GM18508 (cell line): ENCODE measurements at regions not wholly inside any gene's neighbourhood (a gene's known extent, or its start where the extent isn't known, plus 50 kb on each side); places are given as distances from the start of the nearest gene placed in this dataset.

Experiments
- ATAC-seq: cut with Tn5 transposase; IDR thresholded peaks from one replicate; pipeline ENCODE4 v1.9.1; 2021; ENCODE audit warnings: moderate number of reproducible peaks; ENCODE audit not compliant: insufficient read depth, unreplicated experiment

GRCh38 chr1:94326329-94326728, 88.9 kb upstream of the ARHGAP29 start:
- no peak for ATAC-seq

- ATAC-seq: no peak
Observed at GRCh38 chr1:94325377-94326302, 88.3 kb upstream of the ARHGAP29 start.

GRCh38 chr1:94324178-94324544, 86.8 kb upstream of the ARHGAP29 start:
- ATAC-seq: no peak

- ATAC-seq: no peak
Observed at GRCh38 chr1:94323311-94324177, 86.2 kb upstream of the ARHGAP29 start.

GRCh38 chr1:94322696-94323095, 85.3 kb upstream of the ARHGAP29 start:
- no peak for ATAC-seq

- ATAC-seq: no peak
Observed at GRCh38 chr1:94321662-94322061, 84.3 kb upstream of the ARHGAP29 start.

- no peak for ATAC-seq
Observed at GRCh38 chr1:94319319-94320102, 82.1 kb upstream of the ARHGAP29 start.

- ATAC-seq: no peak
Observed at GRCh38 chr1:94318505-94319030, 81.2 kb upstream of the ARHGAP29 start.

GRCh38 chr1:94317790-94318188, 80.4 kb upstream of the ARHGAP29 start:
- ATAC-seq: no peak

GRCh38 chr1:94316836-94317789, 79.7 kb upstream of the ARHGAP29 start:
- no peak for ATAC-seq

GRCh38 chr1:94316183-94316582, 78.8 kb upstream of the ARHGAP29 start:
- no peak for ATAC-seq

- ATAC-seq: no peak
Observed at GRCh38 chr1:94315552-94316116, 78.2 kb upstream of the ARHGAP29 start.

- ATAC-seq: no peak
Observed at GRCh38 chr1:94314222-94314858, 77.0 kb upstream of the ARHGAP29 start.

- ATAC-seq: no peak
Observed at GRCh38 chr1:94310570-94311270, 73.3 kb upstream of the ARHGAP29 start.

GRCh38 chr1:94309829-94310569, 72.6 kb upstream of the ARHGAP29 start:
- no peak for ATAC-seq

GRCh38 chr1:94309216-94309615, 71.8 kb upstream of the ARHGAP29 start:
- no peak for ATAC-seq

- ATAC-seq: no peak
Observed at GRCh38 chr1:94306521-94306920, 69.1 kb upstream of the ARHGAP29 start.
